ENCODE measurements at regions not wholly inside any gene's neighbourhood (a gene's known extent, or its start where the extent isn't known, plus 50 kb on each side); places are given as distances from the start of the nearest gene placed in this dataset.

DNA sequence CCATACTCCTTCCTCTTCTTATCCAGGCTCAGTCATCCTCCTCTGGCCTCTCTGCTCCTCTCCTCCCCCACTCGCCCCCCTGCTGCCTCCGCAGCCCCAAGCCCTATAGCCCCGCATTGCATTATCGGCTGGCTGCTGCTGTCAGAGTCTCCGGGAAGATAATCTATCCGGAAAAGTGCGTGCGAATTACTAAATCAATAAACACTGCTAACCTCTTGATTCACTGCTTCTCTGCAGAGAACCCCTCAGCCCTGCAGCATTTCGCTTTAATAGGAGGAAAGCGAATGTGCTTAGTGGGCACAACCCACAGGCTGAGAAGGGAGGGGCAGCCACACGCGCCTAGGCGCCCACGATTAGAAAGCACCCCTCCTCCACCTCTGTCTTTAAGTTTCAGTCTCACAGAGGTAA, 167.6 kb downstream of the ABHD5 start:
- POLR2A ChIA-PET: interaction anchor here (1.4 kb wide), 1 partner anchor 12 kb away, joined by 4 read pairs; no protein-coding TSS in a partner anchor
- Histone ChIP-seq H3K27ac (ENCODE audit: low read depth, low read length) (no peak overlapping the region), H3K9me3 (ENCODE audit: control insufficient read depth, insufficient read depth, low read length) (no peaks in the 10 kb centered on the region), H3K4me3 (ENCODE audit: low read depth, low read length) (no peak overlapping the region), H3K27me3 (ENCODE audit: control insufficient read depth, insufficient read depth, low read length) (no peaks in the 10 kb centered on the region)
- TF ChIP-seq, protein P1, sequence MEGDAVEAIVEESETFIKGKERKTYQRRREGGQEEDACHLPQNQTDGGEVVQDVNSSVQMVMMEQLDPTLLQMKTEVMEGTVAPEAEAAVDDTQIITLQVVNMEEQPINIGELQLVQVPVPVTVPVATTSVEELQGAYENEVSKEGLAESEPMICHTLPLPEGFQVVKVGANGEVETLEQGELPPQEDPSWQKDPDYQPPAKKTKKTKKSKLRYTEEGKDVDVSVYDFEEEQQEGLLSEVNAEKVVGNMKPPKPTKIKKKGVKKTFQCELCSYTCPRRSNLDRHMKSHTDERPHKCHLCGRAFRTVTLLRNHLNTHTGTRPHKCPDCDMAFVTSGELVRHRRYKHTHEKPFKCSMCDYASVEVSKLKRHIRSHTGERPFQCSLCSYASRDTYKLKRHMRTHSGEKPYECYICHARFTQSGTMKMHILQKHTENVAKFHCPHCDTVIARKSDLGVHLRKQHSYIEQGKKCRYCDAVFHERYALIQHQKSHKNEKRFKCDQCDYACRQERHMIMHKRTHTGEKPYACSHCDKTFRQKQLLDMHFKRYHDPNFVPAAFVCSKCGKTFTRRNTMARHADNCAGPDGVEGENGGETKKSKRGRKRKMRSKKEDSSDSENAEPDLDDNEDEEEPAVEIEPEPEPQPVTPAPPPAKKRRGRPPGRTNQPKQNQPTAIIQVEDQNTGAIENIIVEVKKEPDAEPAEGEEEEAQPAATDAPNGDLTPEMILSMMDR (IDR thresholded peaks at IDR 0.05; ENCODE audit: low read depth, low read length): no peak
- CTCF ChIA-PET: interaction anchor here (2.3 kb wide), 1 partner anchor 9 kb away, joined by 5 read pairs; no protein-coding TSS in a partner anchor
- DNase-seq (ENCODE audit: low read depth, low spot score): peak; percentile 27

DNA sequence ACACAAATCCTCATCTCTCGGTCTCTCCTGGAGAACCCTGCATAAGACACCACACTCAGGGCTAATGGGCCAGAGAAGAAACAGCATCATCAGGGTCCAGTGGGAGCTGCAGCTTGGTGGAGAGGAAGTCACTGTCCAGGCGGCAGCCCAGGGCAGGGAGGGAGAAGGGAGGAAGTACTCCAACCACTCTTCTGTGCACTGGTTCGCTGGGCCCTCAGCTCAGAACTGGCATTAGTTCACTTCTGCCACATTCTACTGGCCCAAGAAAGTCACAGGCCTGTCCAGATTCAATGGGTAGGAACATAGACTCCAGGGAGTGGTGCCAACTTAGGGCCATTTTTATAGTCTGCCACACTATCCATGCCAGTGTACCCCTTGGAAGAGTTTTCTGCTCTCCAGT, 169.0 kb downstream of the ABHD5 start:
- CTCF ChIA-PET: interaction anchor here (1.5 kb wide), 1 partner anchor 18 kb away, joined by 3 read pairs; no protein-coding TSS in a partner anchor
- POLR2A ChIA-PET: no interaction called here
- Histone ChIP-seq H3K27ac (ENCODE audit: low read depth, low read length) (no peak overlapping the region), H3K9me3 (ENCODE audit: control insufficient read depth, insufficient read depth, low read length) (no peaks in the 10 kb centered on the region), H3K27me3 (ENCODE audit: control insufficient read depth, insufficient read depth, low read length) (no peaks in the 10 kb centered on the region), H3K4me3 (ENCODE audit: low read depth, low read length) (no peak overlapping the region)
- no peak for DNase-seq (ENCODE audit: low read depth, low spot score)
- TF ChIP-seq, protein P1 (IDR thresholded peaks at IDR 0.05; ENCODE audit: low read depth, low read length): no peak

DNA sequence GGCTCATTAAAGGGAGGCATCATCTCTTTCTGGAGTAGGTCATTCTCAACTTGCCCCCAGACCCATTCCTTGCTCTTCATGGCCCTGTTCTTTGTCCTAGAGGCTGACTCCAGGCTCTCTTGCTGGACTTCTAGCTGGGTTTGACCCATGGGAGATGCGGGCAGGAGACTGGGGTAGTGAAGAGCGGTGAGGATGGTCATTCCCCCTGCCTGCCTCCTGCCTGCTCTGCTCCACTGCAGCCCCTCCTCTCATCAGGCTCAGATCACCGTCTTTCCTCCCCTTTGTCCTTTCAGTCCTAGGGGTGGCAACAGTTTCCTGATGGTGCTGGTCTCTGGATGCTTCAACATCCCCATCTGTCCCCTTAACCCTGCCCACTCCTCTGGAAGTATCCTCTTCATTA, 170.9 kb downstream of the ABHD5 start:
- H3K9me3 ChIP-seq (ENCODE audit: control insufficient read depth, insufficient read depth, low read length): no peaks in the 10 kb centered on the region
- H3K27ac ChIP-seq (ENCODE audit: low read depth, low read length): no peak overlapping the region
- no peaks in the 10 kb centered on the region for H3K27me3 ChIP-seq (ENCODE audit: control insufficient read depth, insufficient read depth, low read length)
- ChIA-PET CTCF (no interaction called here), POLR2A (no interaction called here)
- TF ChIP-seq, protein P1 (IDR thresholded peaks at IDR 0.05; ENCODE audit: low read depth, low read length): no peak
- no peak overlapping the region for H3K4me3 ChIP-seq (ENCODE audit: low read depth, low read length)
- no peak for DNase-seq (ENCODE audit: low read depth, low spot score)

DNA sequence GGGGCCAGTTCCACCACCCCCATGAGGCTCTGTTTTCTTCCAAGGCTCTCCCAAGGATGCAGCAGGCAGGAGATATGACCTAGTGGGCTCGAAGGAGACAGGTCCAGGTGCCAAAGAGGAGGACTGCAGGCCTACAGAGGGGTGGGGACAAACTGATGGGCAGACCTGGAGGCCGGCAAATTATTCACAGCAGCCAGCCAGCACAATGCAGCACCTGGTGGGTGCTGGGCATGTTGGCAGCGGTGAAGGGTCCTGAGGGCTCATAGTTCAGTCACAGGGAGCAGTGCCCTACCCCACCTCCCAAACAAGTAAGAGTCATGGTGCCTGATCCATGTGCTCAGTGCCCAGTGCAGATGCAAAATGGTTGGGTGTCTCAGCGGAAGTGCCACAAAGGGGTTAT, 171.7 kb downstream of the ABHD5 start:
- CTCF ChIA-PET: no interaction called here
- Histone ChIP-seq H3K27me3 (ENCODE audit: control insufficient read depth, insufficient read depth, low read length) (no peaks in the 10 kb centered on the region), H3K27ac (ENCODE audit: low read depth, low read length) (no peak overlapping the region), H3K9me3 (ENCODE audit: control insufficient read depth, insufficient read depth, low read length) (no peaks in the 10 kb centered on the region), H3K4me3 (ENCODE audit: low read depth, low read length) (no peak overlapping the region)
- TF ChIP-seq, protein P1 (IDR thresholded peaks at IDR 0.05; ENCODE audit: low read depth, low read length): no peak
- POLR2A ChIA-PET: no interaction called here
- no peak for DNase-seq (ENCODE audit: low read depth, low spot score)

DNA sequence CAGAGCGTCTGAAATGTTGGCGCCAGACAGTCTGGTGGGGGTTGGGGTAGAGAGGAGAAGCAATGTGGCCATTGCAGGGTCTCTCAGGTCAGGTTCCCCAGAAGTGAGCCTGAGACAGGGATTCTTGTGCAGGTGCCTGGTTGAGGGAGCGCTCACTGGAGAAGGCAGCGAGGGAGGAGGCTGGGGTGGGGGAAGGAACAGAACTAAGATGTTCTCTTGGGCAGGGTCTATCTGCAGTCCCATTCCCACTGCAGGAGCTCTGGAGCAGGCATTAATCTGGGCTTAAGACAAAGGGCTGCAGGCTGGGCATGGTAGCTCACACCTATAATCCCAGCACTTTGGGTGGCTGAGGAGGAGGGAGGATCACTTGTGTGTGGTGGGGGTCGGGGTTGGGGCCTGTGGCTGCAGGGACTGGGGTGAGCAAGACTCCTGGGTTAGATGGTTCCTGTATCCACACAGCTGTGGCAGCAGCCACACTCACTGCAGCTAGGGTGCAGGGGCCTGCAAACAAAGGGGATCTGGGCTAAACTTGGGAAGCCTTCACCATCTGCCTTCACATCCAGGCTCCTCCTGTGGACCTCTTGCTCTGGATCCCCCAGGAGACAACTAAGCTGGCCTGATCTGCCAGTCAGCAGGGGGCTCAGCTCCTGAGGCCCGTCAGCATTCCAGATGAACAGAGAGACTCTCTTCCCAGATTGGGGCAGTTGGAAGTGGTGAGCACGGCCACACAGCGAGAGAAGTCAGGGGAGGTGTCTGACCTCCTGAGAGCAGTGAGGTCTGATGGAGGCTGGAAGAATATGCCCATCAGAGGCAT, 172.5 kb downstream of the ABHD5 start:
- ChIA-PET CTCF (interaction anchor here (1.1 to 1.2 kb wide), 2 partner anchors 8 to 17 kb away, joined by 3 read pairs; no protein-coding TSS in a partner anchor), POLR2A (no interaction called here)
- H3K27me3 ChIP-seq (ENCODE audit: control insufficient read depth, insufficient read depth, low read length): no peaks in the 10 kb centered on the region
- TF ChIP-seq, protein P1 (IDR thresholded peaks at IDR 0.05; ENCODE audit: low read depth, low read length): no peak
- H3K4me3 ChIP-seq (ENCODE audit: low read depth, low read length): no peak overlapping the region
- no peak overlapping the region for H3K27ac ChIP-seq (ENCODE audit: low read depth, low read length)
- H3K9me3 ChIP-seq (ENCODE audit: control insufficient read depth, insufficient read depth, low read length): no peaks in the 10 kb centered on the region
- DNase-seq (ENCODE audit: low read depth, low spot score): no peak

Measured in AG04450 (cell line).